ENCODE measurements at regions not wholly inside any gene's neighbourhood (a gene's known extent, or its start where the extent isn't known, plus 50 kb on each side); places are given as distances from the start of the nearest gene placed in this dataset.

GRCh38 chr3:194014756-194015155 is 121.2 kb upstream of the HES1 start:
- TF ChIP-seq POLR2A (IDR thresholded peaks at IDR 0.05; ENCODE audit: low read depth) = no peak
- TF ChIP-seq EP300 (IDR thresholded peaks at IDR 0.05) = no peak
- no peak for TF ChIP-seq CTCF (IDR thresholded peaks at IDR 0.05)
